ENCODE measurements at regions not wholly inside any gene's neighbourhood (a gene's known extent, or its start where the extent isn't known, plus 50 kb on each side); places are given as distances from the start of the nearest gene placed in this dataset.

DNA sequence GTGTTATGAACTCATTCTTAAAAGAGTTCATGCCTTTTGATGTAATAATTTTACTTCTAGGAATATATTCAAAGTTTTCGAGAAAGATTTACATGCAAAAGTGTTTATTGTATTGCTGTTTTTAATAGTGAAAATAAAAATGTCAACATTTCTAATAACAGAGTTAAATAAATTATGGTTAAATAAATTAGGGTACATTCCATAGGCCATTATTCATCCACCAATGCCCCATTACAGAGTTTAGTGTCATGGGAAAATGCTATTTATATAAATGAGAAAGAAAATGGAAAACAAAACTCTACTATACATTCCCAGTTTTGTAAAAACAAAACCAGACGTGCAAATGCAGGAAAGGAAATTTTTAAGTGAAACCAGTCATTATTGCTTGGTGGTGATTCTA, 538.1 kb upstream of the TBL1XR1 start:
- DNase-seq (ENCODE audit: low spot score) (no peak), ATAC-seq (ENCODE audit: low FRiP score) (no peak)
- TF ChIP-seq, protein P1, sequence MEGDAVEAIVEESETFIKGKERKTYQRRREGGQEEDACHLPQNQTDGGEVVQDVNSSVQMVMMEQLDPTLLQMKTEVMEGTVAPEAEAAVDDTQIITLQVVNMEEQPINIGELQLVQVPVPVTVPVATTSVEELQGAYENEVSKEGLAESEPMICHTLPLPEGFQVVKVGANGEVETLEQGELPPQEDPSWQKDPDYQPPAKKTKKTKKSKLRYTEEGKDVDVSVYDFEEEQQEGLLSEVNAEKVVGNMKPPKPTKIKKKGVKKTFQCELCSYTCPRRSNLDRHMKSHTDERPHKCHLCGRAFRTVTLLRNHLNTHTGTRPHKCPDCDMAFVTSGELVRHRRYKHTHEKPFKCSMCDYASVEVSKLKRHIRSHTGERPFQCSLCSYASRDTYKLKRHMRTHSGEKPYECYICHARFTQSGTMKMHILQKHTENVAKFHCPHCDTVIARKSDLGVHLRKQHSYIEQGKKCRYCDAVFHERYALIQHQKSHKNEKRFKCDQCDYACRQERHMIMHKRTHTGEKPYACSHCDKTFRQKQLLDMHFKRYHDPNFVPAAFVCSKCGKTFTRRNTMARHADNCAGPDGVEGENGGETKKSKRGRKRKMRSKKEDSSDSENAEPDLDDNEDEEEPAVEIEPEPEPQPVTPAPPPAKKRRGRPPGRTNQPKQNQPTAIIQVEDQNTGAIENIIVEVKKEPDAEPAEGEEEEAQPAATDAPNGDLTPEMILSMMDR (IDR thresholded peaks at IDR 0.05), result no peak

- TF ChIP-seq, protein P1 (IDR thresholded peaks at IDR 0.05), result no peak
- no peak for ATAC-seq (ENCODE audit: low FRiP score)
- DNase-seq (ENCODE audit: low spot score), result no peak
Observed at GRCh38 chr3:177739461-177739860, 542.2 kb upstream of the TBL1XR1 start.

DNA sequence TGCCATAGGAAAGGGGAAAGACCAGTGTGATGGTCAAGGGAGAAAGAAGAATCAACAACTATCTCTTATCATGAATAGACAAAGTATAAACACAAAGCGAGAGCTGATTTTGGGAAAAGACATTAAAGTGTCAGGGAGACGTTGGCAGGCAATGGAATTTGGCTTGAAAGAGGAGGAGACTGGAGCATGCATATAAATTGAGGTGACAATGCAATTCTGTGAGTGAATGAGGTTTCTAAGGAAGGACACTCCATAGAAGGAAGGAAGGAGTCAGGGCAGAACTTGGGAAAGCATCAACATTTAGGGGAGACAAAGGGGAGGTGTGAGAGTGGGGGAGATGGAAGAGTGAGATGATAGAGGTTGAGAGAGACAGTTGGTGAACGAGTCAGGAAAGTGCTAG, 543.0 kb upstream of the TBL1XR1 start:
- DNase-seq (ENCODE audit: low spot score) (no peak), ATAC-seq (ENCODE audit: low FRiP score) (no peak)
- TF ChIP-seq, protein P1 (IDR thresholded peaks at IDR 0.05), result no peak

DNA sequence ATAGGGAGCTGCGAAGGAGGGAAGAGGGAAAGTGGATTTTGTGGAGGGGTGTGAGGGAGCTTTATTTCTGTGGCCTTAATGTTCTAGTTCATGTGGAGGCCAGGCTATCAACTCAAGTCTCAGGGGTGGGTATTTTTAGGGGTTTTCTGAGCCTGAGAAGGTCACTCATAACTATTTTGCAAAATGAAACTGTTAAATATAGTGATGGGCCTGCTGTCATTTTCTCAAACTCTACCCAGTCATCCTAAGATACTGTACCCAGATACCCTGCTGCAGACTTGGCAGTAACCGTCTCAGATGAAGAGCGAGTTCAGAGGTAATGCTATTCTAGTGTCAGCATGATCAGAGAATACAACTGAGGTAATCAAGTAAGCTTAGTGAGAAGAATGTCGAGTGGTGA, 545.0 kb upstream of the TBL1XR1 start:
- no peak for ATAC-seq (ENCODE audit: low FRiP score)
- DNase-seq (ENCODE audit: low spot score), result no peak
- TF ChIP-seq, protein P1 (IDR thresholded peaks at IDR 0.05), result no peak

DNA sequence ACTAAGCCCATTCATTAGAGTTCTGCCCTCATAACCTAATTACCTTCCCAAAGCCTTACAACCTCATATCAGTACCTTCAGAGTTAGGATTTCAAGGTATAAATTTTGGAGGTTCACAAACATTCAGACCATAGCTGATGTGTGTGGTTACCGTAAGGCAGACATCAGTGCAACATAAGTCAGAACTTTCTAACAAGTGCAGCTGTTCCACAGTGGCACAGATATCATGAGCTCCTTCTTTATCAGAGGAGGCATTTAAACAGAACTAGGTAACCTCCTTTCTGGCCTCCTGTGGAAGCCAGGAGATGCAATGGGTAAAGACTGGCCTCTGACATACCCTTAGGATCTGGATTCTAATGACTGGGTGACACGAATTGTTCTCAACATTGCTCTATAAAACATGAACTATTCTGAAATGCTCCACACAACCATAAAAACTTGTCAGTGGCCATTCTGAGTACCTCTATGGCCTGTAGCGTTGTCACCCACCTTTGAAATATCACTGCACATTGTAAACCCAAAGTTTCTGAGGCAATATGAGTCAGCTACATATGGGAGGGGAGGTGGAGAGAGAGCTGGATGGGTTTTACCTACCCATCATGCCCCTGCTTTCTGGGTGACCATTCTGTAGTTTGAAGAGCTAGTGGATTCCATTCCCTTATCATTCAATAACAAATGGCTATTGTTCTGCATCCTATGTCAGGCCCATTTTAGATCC, 546.0 kb upstream of the TBL1XR1 start:
- ATAC-seq (ENCODE audit: low FRiP score), result no peak
- no peak for DNase-seq (ENCODE audit: low spot score)
- TF ChIP-seq, protein P1 (IDR thresholded peaks at IDR 0.05), result no peak

DNA sequence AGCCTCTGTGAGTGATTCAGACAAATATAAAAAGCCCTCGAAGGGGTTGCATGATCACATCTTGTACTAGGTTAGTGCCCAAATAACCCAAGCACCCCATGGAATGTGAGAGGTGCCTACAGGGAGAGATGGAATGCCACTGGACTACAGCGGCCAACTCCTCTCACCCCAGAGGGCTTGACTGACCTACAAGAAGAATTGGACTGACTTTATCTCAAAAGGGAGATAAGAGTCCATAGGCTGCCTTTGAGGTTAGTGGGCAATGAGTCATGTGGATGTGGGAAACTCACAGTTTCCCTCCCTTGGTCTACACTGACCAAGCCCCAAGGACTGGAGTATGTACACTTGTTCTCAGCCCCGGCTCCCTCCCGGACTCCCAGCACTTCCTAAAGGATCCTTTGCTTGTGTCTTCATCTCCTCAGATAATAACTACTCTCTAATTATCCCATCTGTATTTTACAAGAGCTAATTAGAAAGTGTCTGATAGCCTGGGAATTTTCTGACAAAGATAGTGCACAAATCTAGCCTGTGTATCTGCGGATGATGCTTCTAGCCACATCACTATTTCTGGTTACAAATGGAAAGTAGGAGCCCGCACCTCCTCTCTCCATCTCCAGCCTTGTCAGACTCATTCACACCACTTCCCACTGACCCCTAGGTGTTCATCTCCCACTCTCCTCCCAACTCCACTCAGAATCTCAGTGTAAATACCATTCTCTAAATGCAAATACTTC, 547.8 kb upstream of the TBL1XR1 start:
- ATAC-seq (ENCODE audit: low FRiP score), result peak; percentile 77
- TF ChIP-seq, protein P1 (IDR thresholded peaks at IDR 0.05), result no peak

GRCh38 chr3:177745607-177746005, 548.3 kb upstream of the TBL1XR1 start:
- DNase-seq (ENCODE audit: low spot score) (no peak), ATAC-seq (ENCODE audit: low FRiP score) (no peak)
- TF ChIP-seq, protein P1 (IDR thresholded peaks at IDR 0.05), result no peak

More for the DNA sequence above, 547.8 kb upstream of the TBL1XR1 start:
- DNase-seq (ENCODE audit: low spot score), result no peak

Measured in omental fat pad (tissue), 3 donors.